ENCODE measurements at regions not wholly inside any gene's neighbourhood (a gene's known extent, or its start where the extent isn't known, plus 50 kb on each side); places are given as distances from the start of the nearest gene placed in this dataset.

- Histone ChIP-seq H3K4me3 (ENCODE audit: low read depth, low read length) (no peak overlapping the region), H3K27me3 (ENCODE audit: control insufficient read depth, insufficient read depth, low read length) (peaks cover 13% of the 10 kb centered on the region), H3K4me1 (ENCODE audit: control insufficient read depth, insufficient read depth, low read length) (no peaks in the 10 kb centered on the region), H3K9ac (ENCODE audit: low read depth, low read length) (no peak overlapping the region), H3K9me3 (ENCODE audit: control insufficient read depth, insufficient read depth, low read length) (no peaks in the 10 kb centered on the region), H3K36me3 (ENCODE audit: control insufficient read depth, insufficient read depth, low read length) (no peaks in the 10 kb centered on the region)
These were observed 789.4 kb downstream of the EPHA4 start for GRCh38 chr2:220782609-220783113.

DNA sequence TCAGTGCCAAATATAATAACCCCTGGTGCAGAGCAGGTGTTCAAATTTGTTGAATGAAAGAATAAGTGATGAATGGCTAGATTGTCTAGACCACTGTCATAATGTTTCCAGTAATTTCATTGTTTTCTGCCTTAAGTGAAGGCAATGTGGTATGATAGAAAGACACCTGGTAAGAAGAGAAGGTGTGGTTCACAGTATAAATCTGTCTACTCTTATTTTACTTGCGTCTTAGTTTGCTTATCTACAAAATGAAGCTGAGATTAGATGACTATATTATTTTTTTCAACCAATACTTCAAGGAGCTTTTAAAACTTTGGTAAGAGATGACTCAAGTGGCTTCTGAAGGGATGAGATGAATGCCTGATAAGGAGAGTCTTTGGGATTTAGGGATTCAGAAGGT, 788.4 kb downstream of the EPHA4 start:
- Histone ChIP-seq H3K9ac (ENCODE audit: low read depth, low read length) (no peak overlapping the region), H3K4me1 (ENCODE audit: control insufficient read depth, insufficient read depth, low read length) (no peaks in the 10 kb centered on the region), H3K9me3 (ENCODE audit: control insufficient read depth, insufficient read depth, low read length) (no peaks in the 10 kb centered on the region), H3K27me3 (ENCODE audit: control insufficient read depth, insufficient read depth, low read length) (peaks cover 13% of the 10 kb centered on the region), H3K36me3 (ENCODE audit: control insufficient read depth, insufficient read depth, low read length) (no peaks in the 10 kb centered on the region), H3K4me3 (ENCODE audit: low read depth, low read length) (no peak overlapping the region)

- H3K36me3 ChIP-seq (ENCODE audit: control insufficient read depth, insufficient read depth, low read length) = no peaks in the 10 kb centered on the region
- peaks cover 11% of the 10 kb centered on the region for H3K27me3 ChIP-seq (ENCODE audit: control insufficient read depth, insufficient read depth, low read length)
- H3K4me1 ChIP-seq (ENCODE audit: control insufficient read depth, insufficient read depth, low read length) = no peaks in the 10 kb centered on the region
- no peaks in the 10 kb centered on the region for H3K9me3 ChIP-seq (ENCODE audit: control insufficient read depth, insufficient read depth, low read length)
- H3K9ac ChIP-seq (ENCODE audit: low read depth, low read length) = no peak overlapping the region
- no peak overlapping the region for H3K4me3 ChIP-seq (ENCODE audit: low read depth, low read length)
These were observed 786.9 kb downstream of the EPHA4 start for GRCh38 chr2:220785178-220785577.

DNA sequence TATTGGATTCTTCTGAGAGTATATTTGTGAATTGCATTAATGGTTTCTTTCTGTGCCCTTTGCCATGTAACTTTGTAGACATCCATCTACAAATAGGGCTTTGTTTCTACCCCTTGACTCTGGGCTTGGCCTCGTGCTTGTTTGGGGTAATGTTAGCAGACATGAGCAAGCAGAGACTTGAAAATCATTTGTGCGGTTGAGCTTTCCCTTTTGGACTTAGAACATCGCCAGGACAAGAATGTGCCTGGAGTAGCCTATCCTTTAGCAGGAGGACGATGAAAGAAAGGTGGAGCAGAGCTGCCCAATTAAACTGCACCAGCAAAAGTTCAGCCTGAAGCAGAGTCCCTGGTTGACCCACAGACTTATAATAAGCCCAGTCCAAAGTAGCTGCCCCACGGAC, 785.9 kb downstream of the EPHA4 start:
- Histone ChIP-seq H3K9ac (ENCODE audit: low read depth, low read length) (no peak overlapping the region), H3K4me1 (ENCODE audit: control insufficient read depth, insufficient read depth, low read length) (no peaks in the 10 kb centered on the region)

DNA sequence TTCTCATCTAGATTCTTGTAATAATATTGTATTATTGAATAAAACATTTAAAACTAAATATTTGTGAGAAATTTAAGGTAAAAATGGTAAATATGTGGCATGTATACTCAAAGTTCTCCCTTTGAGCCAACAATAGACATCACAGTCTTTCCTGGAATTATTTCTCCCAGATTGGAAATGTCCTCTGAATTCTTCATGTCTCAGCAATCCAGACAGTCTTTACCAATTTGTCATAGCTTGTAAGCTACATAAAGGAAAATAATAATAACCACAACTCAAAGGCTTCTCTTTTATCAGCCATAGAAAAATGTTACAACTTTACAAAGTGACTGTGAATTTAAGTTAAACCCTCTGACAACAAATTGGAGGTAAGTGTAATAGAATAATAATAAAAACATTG, 784.9 kb downstream of the EPHA4 start:
- no peaks in the 10 kb centered on the region for H3K4me1 ChIP-seq (ENCODE audit: control insufficient read depth, insufficient read depth, low read length)
- H3K9me3 ChIP-seq (ENCODE audit: control insufficient read depth, insufficient read depth, low read length) = no peaks in the 10 kb centered on the region
- no peak overlapping the region for H3K4me3 ChIP-seq (ENCODE audit: low read depth, low read length)
- no peaks in the 10 kb centered on the region for H3K36me3 ChIP-seq (ENCODE audit: control insufficient read depth, insufficient read depth, low read length)
- H3K9ac ChIP-seq (ENCODE audit: low read depth, low read length) = no peak overlapping the region
- H3K27me3 ChIP-seq (ENCODE audit: control insufficient read depth, insufficient read depth, low read length) = peaks cover 6% of the 10 kb centered on the region

More for the DNA sequence above, 785.9 kb downstream of the EPHA4 start:
- H3K9me3 ChIP-seq (ENCODE audit: control insufficient read depth, insufficient read depth, low read length) = no peaks in the 10 kb centered on the region
- H3K36me3 ChIP-seq (ENCODE audit: control insufficient read depth, insufficient read depth, low read length) = no peaks in the 10 kb centered on the region
- H3K4me3 ChIP-seq (ENCODE audit: low read depth, low read length) = no peak overlapping the region
- H3K27me3 ChIP-seq (ENCODE audit: control insufficient read depth, insufficient read depth, low read length) = peaks cover 6% of the 10 kb centered on the region

DNA sequence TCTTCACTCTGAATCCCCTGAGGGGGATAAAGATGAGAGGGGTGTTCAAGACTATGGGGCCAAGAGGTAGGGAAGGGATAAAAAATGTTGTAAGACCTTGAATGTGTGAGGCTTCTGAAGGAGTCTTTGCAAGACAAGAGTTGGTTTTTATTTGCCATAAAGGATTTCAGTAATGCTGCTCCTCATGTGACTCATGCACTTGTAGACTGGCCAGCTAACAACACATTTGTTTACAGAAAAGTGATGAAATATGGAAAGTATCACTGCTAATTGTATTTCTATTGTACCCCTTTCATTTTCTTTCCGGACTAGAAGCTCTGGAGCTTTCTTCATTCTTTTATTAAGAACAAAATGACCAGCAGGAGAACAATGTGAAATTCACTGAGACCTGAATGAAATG, 782.1 kb downstream of the EPHA4 start:
- Histone ChIP-seq H3K9me3 (ENCODE audit: control insufficient read depth, insufficient read depth, low read length) (no peaks in the 10 kb centered on the region), H3K4me3 (ENCODE audit: low read depth, low read length) (no peak overlapping the region), H3K9ac (ENCODE audit: low read depth, low read length) (no peak overlapping the region), H3K4me1 (ENCODE audit: control insufficient read depth, insufficient read depth, low read length) (no peaks in the 10 kb centered on the region), H3K36me3 (ENCODE audit: control insufficient read depth, insufficient read depth, low read length) (no peaks in the 10 kb centered on the region), H3K27me3 (ENCODE audit: control insufficient read depth, insufficient read depth, low read length) (no peaks in the 10 kb centered on the region)

- no peaks in the 10 kb centered on the region for H3K4me1 ChIP-seq (ENCODE audit: control insufficient read depth, insufficient read depth, low read length)
- H3K36me3 ChIP-seq (ENCODE audit: control insufficient read depth, insufficient read depth, low read length) = no peaks in the 10 kb centered on the region
- no peak overlapping the region for H3K9ac ChIP-seq (ENCODE audit: low read depth, low read length)
- no peaks in the 10 kb centered on the region for H3K27me3 ChIP-seq (ENCODE audit: control insufficient read depth, insufficient read depth, low read length)
- no peaks in the 10 kb centered on the region for H3K9me3 ChIP-seq (ENCODE audit: control insufficient read depth, insufficient read depth, low read length)
- H3K4me3 ChIP-seq (ENCODE audit: low read depth, low read length) = no peak overlapping the region
These were observed 776.4 kb downstream of the EPHA4 start for GRCh38 chr2:220795705-220796104.

GRCh38 chr2:220811115-220811514, 761.0 kb downstream of the EPHA4 start:
- no peaks in the 10 kb centered on the region for H3K36me3 ChIP-seq (ENCODE audit: control insufficient read depth, insufficient read depth, low read length)
- no peak overlapping the region for H3K9ac ChIP-seq (ENCODE audit: low read depth, low read length)
- no peak overlapping the region for H3K4me3 ChIP-seq (ENCODE audit: low read depth, low read length)
- no peaks in the 10 kb centered on the region for H3K4me1 ChIP-seq (ENCODE audit: control insufficient read depth, insufficient read depth, low read length)
- H3K27me3 ChIP-seq (ENCODE audit: control insufficient read depth, insufficient read depth, low read length) = no peaks in the 10 kb centered on the region
- no peaks in the 10 kb centered on the region for H3K9me3 ChIP-seq (ENCODE audit: control insufficient read depth, insufficient read depth, low read length)

DNA sequence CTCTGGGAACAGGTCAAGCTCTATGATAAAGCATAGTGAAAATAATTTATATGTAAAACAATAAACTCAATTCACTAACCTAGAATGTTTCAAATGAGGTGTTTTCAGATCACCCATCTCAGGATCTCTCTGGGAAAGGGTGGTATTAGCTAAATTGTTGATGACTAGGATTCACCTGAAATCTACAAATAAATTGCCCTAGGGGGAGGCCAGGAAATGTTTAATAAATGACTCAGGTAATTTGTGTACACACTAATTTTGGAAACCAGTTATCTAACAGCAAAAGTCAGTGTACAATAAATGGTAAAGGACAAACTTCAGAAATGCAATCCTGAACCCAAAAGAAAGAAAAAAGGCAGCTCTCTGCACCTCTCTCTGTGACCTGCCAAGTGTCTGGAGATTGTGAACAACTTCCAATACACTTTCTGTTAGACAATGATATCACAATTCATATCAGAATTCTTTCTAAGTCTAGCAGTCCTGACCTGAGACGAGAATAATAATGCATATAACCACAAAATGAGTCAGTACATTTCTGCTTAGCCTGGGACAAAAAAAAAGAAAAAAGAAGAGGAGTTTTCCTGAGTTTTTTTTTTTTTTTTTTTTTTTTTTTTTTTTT, 760.0 kb downstream of the EPHA4 start:
- Histone ChIP-seq H3K9me3 (ENCODE audit: control insufficient read depth, insufficient read depth, low read length) (no peaks in the 10 kb centered on the region), H3K4me1 (ENCODE audit: control insufficient read depth, insufficient read depth, low read length) (no peaks in the 10 kb centered on the region), H3K27me3 (ENCODE audit: control insufficient read depth, insufficient read depth, low read length) (no peaks in the 10 kb centered on the region), H3K36me3 (ENCODE audit: control insufficient read depth, insufficient read depth, low read length) (no peaks in the 10 kb centered on the region), H3K4me3 (ENCODE audit: low read depth, low read length) (no peak overlapping the region), H3K9ac (ENCODE audit: low read depth, low read length) (no peak overlapping the region)

DNA sequence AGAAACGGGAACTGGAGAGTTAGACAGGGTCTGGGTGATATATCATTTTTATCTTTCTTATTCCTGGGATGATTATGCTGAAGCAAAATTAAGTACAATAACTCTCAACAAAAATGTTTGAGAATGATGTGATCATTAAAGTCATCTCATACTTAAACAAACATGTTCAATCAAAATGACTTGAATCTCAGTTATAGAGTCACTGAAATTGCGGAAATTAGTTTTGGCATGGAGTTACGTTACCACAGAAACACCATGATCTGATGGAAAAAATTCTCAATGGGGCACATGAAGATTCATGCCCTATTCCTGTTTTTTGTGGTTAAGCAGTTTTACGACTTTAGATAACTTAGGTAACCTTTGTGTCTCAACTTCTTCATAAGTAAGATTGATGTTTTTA, 757.7 kb downstream of the EPHA4 start:
- Histone ChIP-seq H3K27me3 (ENCODE audit: control insufficient read depth, insufficient read depth, low read length) (no peaks in the 10 kb centered on the region), H3K9ac (ENCODE audit: low read depth, low read length) (no peak overlapping the region), H3K4me3 (ENCODE audit: low read depth, low read length) (no peak overlapping the region), H3K4me1 (ENCODE audit: control insufficient read depth, insufficient read depth, low read length) (no peaks in the 10 kb centered on the region), H3K36me3 (ENCODE audit: control insufficient read depth, insufficient read depth, low read length) (no peaks in the 10 kb centered on the region), H3K9me3 (ENCODE audit: control insufficient read depth, insufficient read depth, low read length) (no peaks in the 10 kb centered on the region)

GRCh38 chr2:220815698-220816097, 756.4 kb downstream of the EPHA4 start:
- no peaks in the 10 kb centered on the region for H3K9me3 ChIP-seq (ENCODE audit: control insufficient read depth, insufficient read depth, low read length)
- no peaks in the 10 kb centered on the region for H3K27me3 ChIP-seq (ENCODE audit: control insufficient read depth, insufficient read depth, low read length)
- H3K36me3 ChIP-seq (ENCODE audit: control insufficient read depth, insufficient read depth, low read length) = no peaks in the 10 kb centered on the region
- H3K4me1 ChIP-seq (ENCODE audit: control insufficient read depth, insufficient read depth, low read length) = no peaks in the 10 kb centered on the region
- H3K9ac ChIP-seq (ENCODE audit: low read depth, low read length) = no peak overlapping the region
- no peak overlapping the region for H3K4me3 ChIP-seq (ENCODE audit: low read depth, low read length)

- H3K9ac ChIP-seq (ENCODE audit: low read depth, low read length) = no peak overlapping the region
- H3K9me3 ChIP-seq (ENCODE audit: control insufficient read depth, insufficient read depth, low read length) = no peaks in the 10 kb centered on the region
- no peaks in the 10 kb centered on the region for H3K27me3 ChIP-seq (ENCODE audit: control insufficient read depth, insufficient read depth, low read length)
- H3K36me3 ChIP-seq (ENCODE audit: control insufficient read depth, insufficient read depth, low read length) = no peaks in the 10 kb centered on the region
- H3K4me3 ChIP-seq (ENCODE audit: low read depth, low read length) = no peak overlapping the region
- no peaks in the 10 kb centered on the region for H3K4me1 ChIP-seq (ENCODE audit: control insufficient read depth, insufficient read depth, low read length)
These were observed 750.4 kb downstream of the EPHA4 start for GRCh38 chr2:220821683-220822082.
